ENCODE measurements at regions not wholly inside any gene's neighbourhood (a gene's known extent, or its start where the extent isn't known, plus 50 kb on each side); places are given as distances from the start of the nearest gene placed in this dataset.

DNA sequence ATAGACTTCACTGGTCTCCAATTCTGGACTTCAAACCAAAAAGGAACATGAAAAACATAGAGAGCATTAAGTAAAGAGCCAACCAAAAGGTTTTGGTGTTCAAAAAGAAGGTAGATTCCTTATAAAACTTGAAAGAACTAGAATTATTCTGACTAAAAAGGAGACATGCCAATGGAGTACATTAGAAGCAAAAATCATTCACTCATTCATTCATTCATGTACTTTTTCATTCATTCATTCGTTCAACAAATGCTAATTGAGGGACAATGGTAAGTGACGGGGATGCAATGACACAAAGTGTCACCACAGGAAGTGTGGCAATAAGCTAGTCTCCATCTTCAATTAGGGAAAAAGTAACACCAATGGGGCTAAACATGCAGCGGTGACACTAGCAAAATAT, 181.0 kb upstream of the ATP11B start:
- H3K4me3 ChIP-seq (ENCODE audit: low read depth, low read length), result no peak overlapping the region
- no peak for DNase-seq (ENCODE audit: low read depth)
- TF ChIP-seq, protein P1, sequence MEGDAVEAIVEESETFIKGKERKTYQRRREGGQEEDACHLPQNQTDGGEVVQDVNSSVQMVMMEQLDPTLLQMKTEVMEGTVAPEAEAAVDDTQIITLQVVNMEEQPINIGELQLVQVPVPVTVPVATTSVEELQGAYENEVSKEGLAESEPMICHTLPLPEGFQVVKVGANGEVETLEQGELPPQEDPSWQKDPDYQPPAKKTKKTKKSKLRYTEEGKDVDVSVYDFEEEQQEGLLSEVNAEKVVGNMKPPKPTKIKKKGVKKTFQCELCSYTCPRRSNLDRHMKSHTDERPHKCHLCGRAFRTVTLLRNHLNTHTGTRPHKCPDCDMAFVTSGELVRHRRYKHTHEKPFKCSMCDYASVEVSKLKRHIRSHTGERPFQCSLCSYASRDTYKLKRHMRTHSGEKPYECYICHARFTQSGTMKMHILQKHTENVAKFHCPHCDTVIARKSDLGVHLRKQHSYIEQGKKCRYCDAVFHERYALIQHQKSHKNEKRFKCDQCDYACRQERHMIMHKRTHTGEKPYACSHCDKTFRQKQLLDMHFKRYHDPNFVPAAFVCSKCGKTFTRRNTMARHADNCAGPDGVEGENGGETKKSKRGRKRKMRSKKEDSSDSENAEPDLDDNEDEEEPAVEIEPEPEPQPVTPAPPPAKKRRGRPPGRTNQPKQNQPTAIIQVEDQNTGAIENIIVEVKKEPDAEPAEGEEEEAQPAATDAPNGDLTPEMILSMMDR (IDR thresholded peaks at IDR 0.05; ENCODE audit: insufficient read depth, low read length), result no peak

DNA sequence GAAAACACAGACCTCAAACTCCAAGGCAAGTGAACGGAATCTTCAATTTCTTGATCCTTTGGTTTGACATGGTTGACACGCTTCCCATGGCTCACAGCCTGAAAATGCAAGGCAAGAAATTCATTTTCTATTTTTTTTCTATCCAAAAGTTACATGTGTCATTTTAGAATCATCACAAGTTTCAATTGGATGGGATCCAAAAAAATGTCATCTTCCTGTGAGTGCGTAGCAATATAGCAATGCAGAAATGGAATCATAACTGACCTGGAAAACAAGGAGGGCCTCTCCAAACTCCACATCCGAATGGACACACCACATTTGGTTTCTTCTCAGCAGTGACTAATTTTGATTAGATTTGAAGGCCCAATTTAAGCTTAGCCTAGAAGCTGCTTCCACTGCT, 175.8 kb upstream of the ATP11B start:
- no peak for DNase-seq (ENCODE audit: low read depth)
- H3K4me3 ChIP-seq (ENCODE audit: low read depth, low read length), result no peak overlapping the region
- TF ChIP-seq, protein P1 (IDR thresholded peaks at IDR 0.05; ENCODE audit: insufficient read depth, low read length), result no peak

DNA sequence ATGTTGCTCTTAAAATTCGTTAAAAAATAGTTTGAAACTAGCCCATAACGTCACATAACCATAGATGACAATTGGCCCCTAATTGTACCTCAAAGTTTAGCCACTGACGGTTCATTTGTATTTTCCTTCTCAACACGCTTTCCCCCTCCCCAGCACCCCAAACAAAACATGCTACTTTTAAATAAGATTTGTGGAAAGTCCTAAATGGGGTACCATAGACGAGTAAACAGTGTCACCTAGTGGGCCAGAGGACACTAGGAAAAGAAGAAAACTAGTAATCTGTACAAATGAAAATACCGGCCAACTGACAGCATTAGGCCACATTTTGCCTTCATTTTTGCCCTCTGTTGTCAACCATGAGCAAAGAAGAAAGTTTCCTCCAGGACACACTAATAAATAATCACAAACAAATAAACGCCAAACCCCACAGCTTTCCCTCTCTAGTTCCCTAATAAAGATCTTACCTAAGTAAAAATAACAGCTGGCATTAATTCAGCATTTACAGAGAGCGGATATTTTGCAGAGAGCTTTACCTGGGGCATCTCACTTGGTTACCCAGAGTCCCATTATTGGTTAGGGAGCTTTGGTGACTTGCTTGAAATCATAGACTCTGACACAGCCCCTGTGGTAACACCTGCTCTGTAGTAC, 175.1 kb upstream of the ATP11B start:
- TF ChIP-seq, protein P1 (IDR thresholded peaks at IDR 0.05; ENCODE audit: insufficient read depth, low read length), result peak; percentile 17
- no peak overlapping the region for H3K4me3 ChIP-seq (ENCODE audit: low read depth, low read length)
- peak; percentile 2 for DNase-seq (ENCODE audit: low read depth)

DNA sequence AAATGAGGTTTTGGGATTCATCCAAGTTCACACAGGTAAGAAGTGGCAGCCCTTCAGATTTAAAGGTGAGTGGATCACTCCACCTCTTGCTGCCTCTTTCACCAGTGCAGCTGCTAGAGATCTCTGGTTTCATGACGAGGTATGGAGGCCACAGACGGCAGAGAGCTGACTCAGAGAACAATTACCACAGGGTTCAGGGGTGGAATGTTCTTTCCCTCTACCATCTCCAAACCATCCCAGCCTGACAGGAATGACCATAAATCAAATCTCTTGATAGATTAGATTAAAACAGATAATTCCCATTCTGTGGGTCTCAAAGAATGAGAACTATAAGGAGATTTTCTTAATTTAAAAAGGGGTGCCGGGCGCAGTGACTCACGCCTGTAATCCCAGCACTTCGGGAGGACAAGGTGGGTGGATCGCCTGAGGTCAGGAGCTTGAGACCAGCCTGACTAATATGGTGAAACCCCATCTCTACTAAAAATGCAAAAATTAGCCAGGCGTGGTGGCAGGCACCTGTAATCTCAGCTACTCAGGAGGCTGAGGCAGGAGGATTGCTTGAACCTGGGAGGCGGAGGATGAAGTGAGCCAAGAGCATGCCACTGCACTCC, 174.2 kb upstream of the ATP11B start:
- TF ChIP-seq, protein P1 (IDR thresholded peaks at IDR 0.05; ENCODE audit: insufficient read depth, low read length), result no peak
- no peak for DNase-seq (ENCODE audit: low read depth)
- H3K4me3 ChIP-seq (ENCODE audit: low read depth, low read length), result no peak overlapping the region

DNA sequence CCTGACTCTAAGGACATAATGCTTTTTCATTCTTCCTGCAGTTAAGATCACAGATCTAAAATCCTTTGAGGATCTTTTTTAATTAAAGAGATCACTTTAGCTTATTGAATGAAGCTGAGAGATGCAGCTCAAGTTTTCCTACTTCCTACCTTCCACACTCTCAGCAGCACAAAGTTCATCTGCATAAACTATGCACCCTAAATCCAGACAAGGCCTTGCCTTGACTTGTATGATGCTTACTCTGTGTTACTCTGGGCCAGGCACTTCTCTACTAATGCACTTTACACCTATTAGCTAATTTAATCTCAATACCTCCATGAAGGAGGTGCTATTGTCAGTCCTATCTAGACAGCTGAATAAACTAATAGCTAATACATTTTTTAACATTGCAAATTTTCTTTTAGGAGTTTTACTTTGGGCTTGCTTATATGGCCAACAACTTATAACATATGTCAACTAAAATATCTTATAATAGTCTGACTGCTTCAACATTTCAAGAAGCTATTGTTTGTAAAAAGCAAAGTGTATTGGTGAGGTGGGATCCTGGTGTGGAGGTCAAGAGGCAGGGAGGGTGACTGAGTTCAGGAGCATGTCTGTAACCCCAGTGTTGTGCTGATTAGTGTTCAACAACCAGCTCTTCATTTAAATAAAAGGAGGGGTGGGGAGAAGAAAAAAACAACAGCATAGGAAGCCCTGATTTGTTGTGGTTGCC, 172.4 kb upstream of the ATP11B start:
- TF ChIP-seq, protein P1 (IDR thresholded peaks at IDR 0.05; ENCODE audit: insufficient read depth, low read length), result no peak
- H3K4me3 ChIP-seq (ENCODE audit: low read depth, low read length), result no peak overlapping the region
- DNase-seq (ENCODE audit: low read depth), result no peak

DNA sequence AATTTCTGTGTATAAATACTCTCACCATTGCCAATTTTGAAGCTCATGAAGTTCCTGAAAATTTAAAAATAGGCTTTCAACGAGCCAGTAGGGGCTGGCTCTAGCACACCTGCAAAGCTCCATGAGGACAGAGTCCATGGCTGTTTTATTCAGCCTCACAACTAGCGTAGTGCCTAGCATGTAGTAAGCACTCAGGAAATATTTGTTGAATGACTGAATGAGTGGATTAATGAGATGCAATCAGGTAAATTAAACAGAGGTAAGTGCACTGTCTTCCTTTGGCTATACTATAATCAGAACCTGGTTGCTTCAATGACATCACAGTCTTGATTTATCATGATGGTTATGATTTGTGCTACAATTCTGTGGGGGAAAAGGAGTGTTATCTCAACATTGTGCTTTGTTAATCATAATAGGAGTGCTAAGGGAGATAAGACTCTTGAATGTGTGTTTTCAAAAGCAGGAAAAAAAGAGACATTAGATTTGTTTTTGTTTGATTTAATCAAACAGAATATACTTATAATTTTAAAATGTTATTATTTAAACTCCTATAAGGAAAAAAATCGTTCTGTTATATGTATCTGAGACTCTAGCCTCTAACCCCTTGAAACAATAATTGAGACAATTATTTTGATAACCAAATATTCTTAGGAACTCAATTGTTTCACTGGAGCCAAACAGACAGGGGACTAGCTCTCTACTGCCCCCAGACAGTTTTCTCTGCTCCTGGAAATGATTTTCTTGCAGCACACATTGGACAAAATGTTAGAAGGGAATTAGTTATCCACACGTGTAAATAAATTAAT, 171.7 kb upstream of the ATP11B start:
- no peak for DNase-seq (ENCODE audit: low read depth)
- no peak overlapping the region for H3K4me3 ChIP-seq (ENCODE audit: low read depth, low read length)
- TF ChIP-seq, protein P1 (IDR thresholded peaks at IDR 0.05; ENCODE audit: insufficient read depth, low read length), result peak; percentile 20

Measured in fibroblast of the aortic adventitia (primary cell).